Heart left ventricle (tissue), 16 donors: ENCODE measurements at regions not wholly inside any gene's neighbourhood (a gene's known extent, or its start where the extent isn't known, plus 50 kb on each side); places are given as distances from the start of the nearest gene placed in this dataset.

Source experiments
- ATAC-seq, 4 donors: fragments of 200-7000 bp; cut with Tn5 transposase; one replicate each; pipeline ENCODE4 v1.9.1; 2020 to 2022; ENCODE audit warnings: moderate library complexity in 4 of 4, mild to moderate bottlenecking in 3 of 4, moderate number of reproducible peaks in 1 of 4
- DNase-seq, 5 donors: peaks; one replicate each; pipeline ENCODE4 v3.0.0-alpha.2; 2020
- H3K27ac ChIP-seq, 12 donors: fragments of 200-600 bp; sonication (generic) in 4 of 12; one replicate each; pipeline versions ENCODE4 v1.5.0 to v1.8.0; 2016 to 2022; ENCODE audit warnings: mild to moderate bottlenecking in 2 of 12
- H3K27me3 ChIP-seq, 9 donors: fragments of 200-600 bp; sonication (generic) in 2 of 9; one replicate each; pipeline versions ENCODE4 v1.5.1 to v1.8.0; 2016 to 2022; ENCODE audit warnings: mild to moderate bottlenecking in 3 of 9
- H3K36me3 ChIP-seq, 9 donors: fragments of 200-600 bp; sonication (generic) in 2 of 9; one replicate each; pipeline versions ENCODE4 v1.5.0 to v1.8.0; 2018 to 2022; ENCODE audit warnings: mild to moderate bottlenecking in 2 of 9
- H3K4me1 ChIP-seq, 12 donors: fragments of 200-600 bp; sonication (generic) in 4 of 12; one replicate each; pipeline versions ENCODE4 v1.5.0 to v1.8.0; 2016 to 2022; ENCODE audit warnings: mild to moderate bottlenecking in 3 of 12
- H3K4me3 ChIP-seq, 12 donors: fragments of 200-600 bp; sonication (generic) in 4 of 12; one replicate each; pipeline versions ENCODE4 v1.5.0 to v1.8.0; 2017 to 2022; ENCODE audit warnings: mild to moderate bottlenecking in 9 of 12, moderate library complexity in 4 of 12
- H3K9me3 ChIP-seq, 12 donors: fragments of 200-600 bp; sonication (generic) in 4 of 12; one replicate each; pipeline versions ENCODE4 v1.5.0 to v1.8.0; 2016 to 2022; ENCODE audit warnings: mild to moderate bottlenecking in 1 of 12
- CTCF ChIP-seq, 12 donors: fragments of 200-600 bp; sonication (generic) in 4 of 12; IDR thresholded peaks; one replicate each; pipeline versions ENCODE4 v1.5.0 to v1.8.0; 2018 to 2022; ENCODE audit warnings: antibody characterized with exemption in 12 of 12, mild to moderate bottlenecking in 5 of 12
- POLR2A ChIP-seq, 2 donors: fragments of 450-650 bp; IDR thresholded peaks; one replicate each; pipeline ENCODE4 v1.6.1; 2017; ENCODE audit warnings: antibody characterized with exemption in 2 of 2, mild to moderate bottlenecking in 2 of 2, moderate library complexity in 2 of 2
- WGBS, 4 donors: extraction: QIAGEN DNeasy Blood & Tissue Kit in 2 of 4; methylation state at CpG; one replicate each; pipeline versions ENCODE4 v1.1.5 to v1.1.7; 2013 to 2018; 5-methylcytosine and 5-hydroxymethylcytosine counted together
- intact Hi-C, 10 donors: fragments of 100-400 bp; cut with DNase I; formaldehyde crosslinking; loops; one replicate each; pipeline versions ENCODE4 v1.11.1 to v1.14.2; 2022
- donor health status: ischemic (EF 13 %, LVEDD 7.1; RV severe dilation, severe dysfunction).
- donor health status: healthy with polysubstance abuse.
- donor health status: DM: no; HTN: yes; CAD: no.
- donor health status: DM: no; HTN: no; CAD: no.
- donor health status: ischemic (EF 25% LVEDD 6.9; RV normal size, moderate dysfunction).
- donor health status: ischemic (EF 25% LVEDD 5.7; RV mildly dilated, moderate dysfunction).
- donor health status: healthy.
- donor health status: DM: yes; HTN: yes; CAD: no.
- donor health status: ischemic (EF 35%, LVEDD 5.7; RV mildly dilated, moderate dysfunction).
- donor health status: nonischemic (EF 11% LVEDD 7.7; RV severe dilation, severe dysfunction).
- donor health status: DM: yes; HTN: yes; CAD: no.
- donor health status: PGD.
- donor health status: ischemic (EF 29% LVEDD 5.4; RV normal size, mild dysfunction).
- donor health status: nonischemic (EF 23%, LVEDD 6.1; RV moderate dilation, normal function).

- ATAC-seq (peak; percentile 84 to 96 (median 88)), DNase-seq (peak; percentile 56 to 73 (median 61))
- intact Hi-C loops: loop anchor here in 1 of 10 donors (5.0 kb wide), 1 partner anchor 950 kb away; no protein-coding TSS in a partner anchor
- Histone ChIP-seq H3K36me3 (no peaks in the 10 kb centered on the region), H3K4me3 (no peak overlapping the region), H3K27ac (no peak overlapping the region), H3K4me1 (peaks cover 0 to 11% (median 1%) of the 10 kb centered on the region in 12 donors), H3K27me3 (no peaks in the 10 kb centered on the region), H3K9me3 (no peaks in the 10 kb centered on the region)
- WGBS, 4 donors: 15 to 27% (median 24%) methylated on average over 8 of the region's 8 CpGs
- peak; percentile 73 to 95 (median 82) for TF ChIP-seq CTCF (IDR thresholded peaks at IDR 0.05)
- no peak for TF ChIP-seq POLR2A (IDR thresholded peaks at IDR 0.05)
These were observed 81.6 kb upstream of the SCAF11 start for GRCh38 chr12:46071769-46072624.

- Histone ChIP-seq H3K27me3 (no peaks in the 10 kb centered on the region), H3K27ac (no peak overlapping the region), H3K4me3 (no peak overlapping the region), H3K36me3 (no peaks in the 10 kb centered on the region), H3K9me3 (no peaks in the 10 kb centered on the region), H3K4me1 (peaks cover 0 to 11% (median 1%) of the 10 kb centered on the region in 12 donors)
- TF ChIP-seq POLR2A (IDR thresholded peaks at IDR 0.05) (no peak), CTCF (IDR thresholded peaks at IDR 0.05) (no peak)
- DNase-seq: no peak
- WGBS, 4 donors: 78 to 88% (median 82%) methylated on average over 5 of the region's 5 CpGs
- ATAC-seq: peak in 1 of 4 donors; percentile 14
- intact Hi-C loops: loop anchor here in 1 of 10 donors (5.0 kb wide), 1 partner anchor 951 kb away; no protein-coding TSS in a partner anchor
These were observed 81.0 kb upstream of the SCAF11 start for GRCh38 chr12:46071335-46071734.

- no peak overlapping the region for H3K4me3 ChIP-seq
- no peaks in the 10 kb centered on the region for H3K9me3 ChIP-seq
- H3K27me3 ChIP-seq: no peaks in the 10 kb centered on the region
- DNase-seq (no peak), ATAC-seq (no peak)
- 79 to 87% (median 85%) methylated on average over 9 of the region's 9 CpGs for WGBS, 4 donors
- no peaks in the 10 kb centered on the region for H3K36me3 ChIP-seq
- no peak for TF ChIP-seq POLR2A (IDR thresholded peaks at IDR 0.05)
- no peak for TF ChIP-seq CTCF (IDR thresholded peaks at IDR 0.05)
- intact Hi-C loops: no loop called here
- H3K4me1 ChIP-seq: peaks cover 0 to 6% (median 0%) of the 10 kb centered on the region in 12 donors
- no peak overlapping the region for H3K27ac ChIP-seq
These were observed 76.7 kb upstream of the SCAF11 start for GRCh38 chr12:46067094-46067493.

GRCh38 chr12:46065412-46066166 lies 75.2 kb upstream of the SCAF11 start:
- H3K27ac ChIP-seq: no peak overlapping the region
- no peaks in the 10 kb centered on the region for H3K27me3 ChIP-seq
- no peak for DNase-seq
- H3K4me3 ChIP-seq: no peak overlapping the region
- no peaks in the 10 kb centered on the region for H3K4me1 ChIP-seq
- 82 to 84% (median 83%) methylated on average over 3 of the region's 3 CpGs for WGBS, 4 donors
- H3K36me3 ChIP-seq: no peaks in the 10 kb centered on the region
- TF ChIP-seq POLR2A (IDR thresholded peaks at IDR 0.05) (no peak), CTCF (IDR thresholded peaks at IDR 0.05) (no peak)
- H3K9me3 ChIP-seq: peaks cover 0 to 9% (median 0%) of the 10 kb centered on the region in 12 donors
- ATAC-seq: no peak
- intact Hi-C loops: no loop called here
